Stimulated activated CD4-positive, alpha-beta T cell treated with anti-CD3 and anti-CD28 coated beads, Interleukin-4, amount 100 ng/mL, for 24 hours (primary cell): ENCODE measurements at regions not wholly inside any gene's neighbourhood (a gene's known extent, or its start where the extent isn't known, plus 50 kb on each side); places are given as distances from the start of the nearest gene placed in this dataset.
"Not testable (repeated sequence)": the region's sequence is repeated elsewhere in the genome, so short reads cannot be mapped to it uniquely, and the experiment has no call there.

Source experiments
- DNase-seq: peaks from one replicate; pipeline ENCODE4 v3.0.0-alpha.2; 2020

DNA sequence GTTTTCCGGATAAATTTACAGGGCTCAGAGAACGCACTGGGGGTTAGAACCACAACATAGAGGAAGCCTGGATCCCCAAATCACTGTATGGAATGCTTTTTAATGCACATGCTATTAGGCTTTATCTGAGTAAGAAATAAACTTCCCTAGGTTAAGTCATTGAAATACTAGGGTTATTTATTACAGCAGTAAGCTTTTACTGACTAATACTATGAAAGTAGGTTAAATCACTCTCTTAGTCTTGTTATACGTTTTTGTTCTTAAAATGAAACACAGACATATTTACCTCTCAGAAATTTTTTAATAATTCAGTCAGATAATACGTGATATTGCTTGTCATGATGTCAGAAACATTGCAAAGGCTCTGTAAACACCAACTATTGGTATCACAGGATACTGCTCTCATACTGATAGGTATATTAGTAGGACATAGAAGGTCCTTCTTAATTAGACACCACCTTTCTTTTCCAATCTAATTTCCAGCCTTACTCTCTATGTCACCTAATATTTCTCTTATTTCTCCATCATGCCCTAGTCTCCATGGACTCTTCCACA, 162.7 kb upstream of the NYAP2 start:
- DNase-seq, result no peak

DNA sequence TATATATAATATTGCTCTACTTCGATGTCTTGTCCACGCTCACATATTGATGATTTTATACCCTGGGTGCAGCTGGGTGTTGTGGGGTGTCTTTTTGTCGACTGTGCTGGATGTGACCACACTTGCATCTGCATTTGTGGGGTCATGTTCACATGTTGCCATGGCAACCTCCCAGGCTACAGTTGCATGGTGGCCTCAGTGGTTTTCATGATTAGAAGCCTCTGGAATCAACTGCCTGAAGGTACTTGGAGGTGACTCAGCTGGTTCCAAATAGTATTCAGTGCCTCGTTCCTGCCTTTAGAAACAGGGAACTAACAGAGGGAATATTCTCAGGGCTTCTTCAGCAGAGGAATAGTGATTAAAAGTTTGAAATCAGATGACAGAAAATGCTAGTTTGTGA, 166.3 kb upstream of the NYAP2 start:
- DNase-seq, result no peak

DNA sequence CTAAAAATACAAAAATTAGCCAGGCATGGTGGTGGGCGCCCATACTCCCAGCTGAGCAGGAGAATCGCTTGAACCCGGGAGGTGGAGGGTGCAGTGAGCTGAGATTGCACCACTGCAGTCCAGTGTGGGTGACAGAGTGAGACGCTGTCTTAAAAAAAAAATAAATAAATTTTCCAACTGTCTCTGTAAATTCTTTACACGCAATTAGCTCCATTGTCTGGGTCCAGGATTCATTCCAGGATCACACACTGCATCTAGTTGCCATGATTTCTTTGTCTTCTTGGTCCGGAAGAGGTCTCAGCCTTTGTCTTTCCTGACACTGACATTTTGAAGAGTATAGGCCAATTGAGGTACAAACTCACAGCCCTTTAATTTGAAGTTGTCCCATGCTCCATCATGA, 167.6 kb upstream of the NYAP2 start:
- no peak for DNase-seq

DNA sequence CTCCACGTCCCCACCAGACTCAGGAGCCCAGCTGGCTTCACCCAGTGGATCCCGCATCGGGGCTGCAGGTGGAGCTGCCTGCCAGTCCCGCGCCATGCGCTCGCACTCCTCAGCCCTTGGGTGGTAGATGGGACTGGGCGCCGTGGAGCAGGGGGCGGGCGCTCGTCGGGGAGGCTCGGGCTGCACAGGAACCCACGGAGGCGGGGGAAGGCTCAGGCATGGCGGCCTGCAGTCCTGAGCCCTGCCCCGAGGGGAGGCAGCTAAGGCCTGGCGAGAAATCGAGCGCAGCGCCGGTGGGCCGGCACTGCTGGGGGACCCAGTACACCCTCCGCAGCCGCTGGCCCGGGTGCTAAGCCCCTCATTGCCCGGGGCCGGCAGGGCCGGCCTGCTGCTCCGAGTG, 170.2 kb upstream of the NYAP2 start:
- DNase-seq, result not testable (repeated sequence)

GRCh38 chr2:225226441-225226840, 173.1 kb upstream of the NYAP2 start:
- no peak for DNase-seq

- DNase-seq, result no peak
These were observed 176.2 kb upstream of the NYAP2 start for GRCh38 chr2:225223301-225223700.

DNA sequence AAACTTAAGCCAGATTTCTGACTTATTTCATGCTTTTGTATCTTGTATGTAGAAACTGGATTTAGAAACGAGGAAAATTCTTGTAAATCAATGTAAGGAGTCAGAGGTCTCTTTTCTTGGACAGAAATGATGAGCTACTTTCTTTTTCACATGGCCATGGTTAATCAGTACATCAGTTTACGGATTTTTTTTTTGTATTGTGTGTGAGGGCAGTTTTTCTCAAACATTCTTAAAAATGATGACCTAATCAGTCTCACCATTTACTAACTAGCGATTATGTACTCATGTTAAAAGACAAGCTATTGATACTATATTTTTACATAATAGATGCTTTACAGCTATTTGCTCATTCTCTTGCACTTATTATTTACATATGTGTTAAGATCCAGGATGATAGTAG, 165.2 kb upstream of the DOCK10 start:
- DNase-seq, result no peak

- no peak for DNase-seq
These were observed 164.8 kb upstream of the DOCK10 start for GRCh38 chr2:225207043-225207442.

DNA sequence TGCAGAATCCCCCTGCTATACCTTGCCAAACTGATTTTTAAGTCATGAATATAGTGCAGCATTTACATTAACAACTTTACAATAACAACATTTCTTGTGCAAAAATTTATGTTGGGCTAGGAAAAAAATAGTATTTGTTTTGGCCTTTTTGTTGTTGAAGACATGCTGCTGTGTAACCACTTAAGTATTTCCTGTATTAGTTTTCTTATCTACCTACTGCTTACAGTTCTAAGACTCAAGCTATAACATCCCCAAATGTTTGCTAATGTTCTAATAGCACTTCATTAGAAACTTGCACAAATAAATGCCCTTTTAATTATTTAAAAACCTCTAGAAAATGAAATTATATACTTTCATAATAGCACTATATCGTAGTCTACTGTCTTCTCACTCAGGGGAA, 154.3 kb upstream of the DOCK10 start:
- DNase-seq, result no peak

GRCh38 chr2:225192869-225193268, 150.6 kb upstream of the DOCK10 start:
- no peak for DNase-seq

DNA sequence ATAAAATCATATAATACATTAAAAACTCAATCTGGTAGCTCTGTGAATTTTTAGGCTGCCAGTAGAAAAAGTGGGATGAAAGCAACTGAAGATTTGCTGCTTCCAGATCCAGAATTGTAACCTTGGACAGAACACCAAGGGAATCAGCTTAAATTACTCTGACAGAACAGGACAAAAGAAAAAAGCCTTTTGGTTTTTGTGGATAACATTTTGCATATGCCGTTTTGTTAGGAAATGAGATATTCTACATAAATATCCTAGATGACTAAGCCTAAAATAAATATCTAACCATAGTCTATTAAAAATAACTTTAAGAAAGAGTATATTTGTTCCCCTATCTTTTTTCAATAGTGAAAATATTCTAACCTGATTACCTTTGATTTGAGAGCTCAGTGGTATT, 148.7 kb upstream of the DOCK10 start:
- no peak for DNase-seq

- DNase-seq, result no peak
These were observed 142.7 kb upstream of the DOCK10 start for GRCh38 chr2:225184948-225185347.

DNA sequence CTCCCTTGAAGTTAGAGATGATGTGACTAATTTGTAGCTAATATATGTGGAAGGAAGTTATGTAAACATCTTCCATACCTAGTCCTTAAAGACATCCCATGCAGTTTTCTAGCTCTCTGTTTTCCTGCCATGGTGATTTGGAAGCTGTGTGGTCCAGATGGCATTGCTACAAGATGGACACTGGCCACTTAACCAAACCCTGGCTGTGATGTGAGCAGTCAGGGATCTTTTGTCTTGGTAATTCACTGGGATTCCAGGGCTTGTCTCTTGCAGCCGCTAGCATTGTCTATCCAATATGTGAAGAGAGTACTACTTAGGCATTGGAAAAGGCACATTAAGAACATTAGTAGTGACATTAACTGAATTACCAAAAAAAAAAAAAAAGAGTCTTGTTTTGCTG, 139.9 kb upstream of the DOCK10 start:
- no peak for DNase-seq

GRCh38 chr2:225177098-225177497, 134.8 kb upstream of the DOCK10 start:
- no peak for DNase-seq

GRCh38 chr2:225173909-225174308, 131.6 kb upstream of the DOCK10 start:
- no peak for DNase-seq

DNA sequence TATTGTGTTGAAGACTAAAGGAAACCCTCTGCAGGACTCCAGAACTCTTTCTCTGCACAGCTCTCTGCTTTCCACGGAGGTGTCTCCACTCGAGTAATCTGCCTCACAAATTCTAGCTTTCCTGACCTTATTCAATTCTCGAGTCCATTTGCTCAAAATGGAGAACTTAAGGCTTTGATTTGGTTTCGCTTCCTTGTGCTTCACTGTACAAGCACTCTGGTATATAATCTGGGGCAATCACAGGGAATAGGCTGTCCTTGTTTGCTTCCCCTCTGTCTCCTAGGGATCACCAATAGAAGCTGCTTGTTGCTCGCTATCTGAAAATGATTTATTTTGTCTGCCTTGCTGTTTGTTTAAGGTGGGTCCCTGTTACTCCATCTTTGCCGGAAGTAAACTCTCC, 129.1 kb upstream of the DOCK10 start:
- no peak for DNase-seq

DNA sequence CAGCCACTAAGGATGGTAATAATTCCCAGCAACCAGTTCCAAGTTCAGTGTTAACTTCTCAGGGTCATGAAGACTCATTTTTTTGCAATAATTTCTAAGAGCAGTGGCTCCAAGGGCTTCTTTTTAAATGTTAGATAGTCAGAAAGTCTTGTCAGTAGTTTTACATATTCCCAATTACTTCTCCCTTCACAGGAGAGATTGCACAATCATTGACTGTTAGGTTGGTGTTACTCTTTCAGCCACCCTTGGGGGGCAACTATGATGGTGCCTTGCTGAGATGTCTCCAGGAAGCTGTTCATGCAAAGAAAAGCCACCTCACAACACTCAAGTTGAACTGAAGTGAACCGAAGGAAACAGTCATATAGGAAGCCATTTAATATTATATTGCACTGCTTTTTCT, 127.9 kb upstream of the DOCK10 start:
- DNase-seq, result no peak

DNA sequence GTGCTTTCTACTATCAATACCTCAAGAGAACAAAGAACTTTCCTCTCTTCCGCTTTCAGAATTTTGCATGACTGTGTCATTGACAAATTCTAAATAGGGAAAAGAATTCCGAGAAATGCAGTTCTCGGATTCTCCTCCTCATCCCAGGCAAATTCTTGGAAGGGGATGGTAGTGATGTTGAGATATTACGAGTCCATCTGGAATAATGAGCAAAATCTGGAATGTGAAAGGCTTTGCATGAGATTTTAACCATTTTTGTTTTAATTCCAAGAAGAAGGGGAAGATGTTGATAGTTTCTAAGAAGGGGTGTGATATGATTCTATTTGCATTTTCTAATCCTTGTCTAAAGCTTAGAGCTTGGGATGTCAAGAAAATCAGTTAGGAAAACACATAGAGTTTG, 127.1 kb upstream of the DOCK10 start:
- no peak for DNase-seq

DNA sequence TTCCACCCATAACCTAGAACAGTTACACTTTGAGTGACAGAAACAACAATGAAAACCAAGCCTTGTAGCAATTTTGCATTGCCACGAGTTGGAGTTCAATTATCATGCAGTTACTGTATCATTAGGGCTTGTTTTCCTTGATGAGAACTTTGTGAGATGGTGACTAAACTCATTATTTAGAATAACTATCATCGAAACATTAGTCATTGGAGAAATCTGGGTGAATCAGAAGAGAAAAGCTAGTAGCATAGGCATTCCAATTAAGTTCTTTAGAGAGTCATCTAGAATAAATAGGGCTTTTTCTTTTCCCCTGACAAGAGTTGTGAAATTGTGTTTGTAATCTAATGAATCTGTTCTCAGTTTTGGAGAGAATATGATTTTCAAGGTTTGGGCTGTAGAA, 122.8 kb upstream of the DOCK10 start:
- DNase-seq, result no peak

DNA sequence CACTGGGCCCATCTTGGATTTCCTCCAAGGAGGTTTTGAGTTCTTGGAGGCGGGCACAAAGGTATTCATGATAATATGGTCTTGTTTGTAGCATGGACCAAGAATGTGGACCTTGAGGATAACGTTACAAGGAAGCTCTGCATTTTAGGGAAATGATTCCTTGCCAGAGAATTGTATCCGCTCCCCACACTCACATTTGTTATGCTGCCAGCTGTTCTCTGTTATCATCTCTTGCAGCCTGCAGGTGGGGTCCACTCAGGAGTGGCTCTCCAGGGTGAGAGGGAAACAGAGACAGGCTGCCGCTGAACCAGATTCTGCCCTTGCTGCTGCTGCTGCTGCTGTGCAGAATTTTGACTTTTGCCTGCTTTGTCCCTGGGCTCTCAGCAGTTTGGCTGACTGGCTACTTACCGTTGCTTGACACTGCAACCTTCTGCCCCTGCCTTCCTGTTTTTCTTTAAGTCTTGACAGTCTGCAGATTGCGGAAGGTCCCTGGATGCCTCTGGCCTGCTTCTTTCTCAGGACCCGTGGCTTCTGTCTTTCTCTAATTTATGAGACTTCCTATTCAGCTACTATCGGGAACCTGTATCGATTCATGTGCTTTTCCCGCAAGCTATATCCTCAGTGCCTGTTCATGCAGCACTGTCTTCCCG, 122.3 kb upstream of the DOCK10 start:
- DNase-seq, result no peak

GRCh38 chr2:225158360-225158759, 116.1 kb upstream of the DOCK10 start:
- no peak for DNase-seq

GRCh38 chr2:225156853-225157451, 114.7 kb upstream of the DOCK10 start:
- no peak for DNase-seq

DNA sequence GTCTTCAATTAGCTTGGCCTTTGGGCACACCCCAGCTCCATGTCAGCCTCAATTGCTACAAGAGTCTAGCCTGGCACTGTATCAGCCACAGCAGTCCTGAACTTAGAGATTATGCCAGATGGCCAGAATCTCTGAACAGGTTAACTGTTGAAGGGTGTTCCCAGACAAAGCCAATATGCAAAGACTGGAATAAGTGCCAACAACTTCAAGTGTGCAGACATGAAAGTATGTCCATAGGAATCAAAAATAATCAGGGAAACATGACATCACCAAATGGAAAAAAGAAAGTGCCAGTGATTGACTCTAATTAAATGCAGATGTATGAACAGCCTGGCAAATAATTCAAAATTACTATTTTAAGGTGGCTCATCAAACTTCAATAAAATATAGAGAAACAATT, 98.5 kb upstream of the DOCK10 start:
- no peak for DNase-seq

- DNase-seq, result no peak
These were observed 95.7 kb upstream of the DOCK10 start for GRCh38 chr2:225137971-225138370.

- DNase-seq, result no peak
These were observed 94.3 kb upstream of the DOCK10 start for GRCh38 chr2:225136552-225136951.
